OCI-LY1 (cell line): ENCODE measurements at regions not wholly inside any gene's neighbourhood (a gene's known extent, or its start where the extent isn't known, plus 50 kb on each side); places are given as distances from the start of the nearest gene placed in this dataset.

Experiments used
- CTCF ChIP-seq: fragments of 200-600 bp; sonication (generic), shearing (Covaris generic); IDR thresholded peaks from 2 replicates; pipeline ENCODE4 v1.5.1; 2017; ENCODE audit warnings: mild to moderate bottlenecking, antibody characterized with exemption, low read length, moderate library complexity, mixed read lengths
- EZH2 ChIP-seq: fragments of 200-600 bp; sonication (generic), shearing (Covaris generic); IDR thresholded peaks from 2 replicates; pipeline ENCODE4 v1.8.0; 2017; ENCODE audit warnings: borderline replicate concordance, mixed run types, mild to moderate bottlenecking, antibody characterized with exemption, low read length, moderate library complexity, mixed read lengths

- TF ChIP-seq CTCF (no peak), EZH2 (no peak)
These were observed 336.9 kb downstream of the CD83 start for GRCh38 chr6:14454473-14454775.
